HK-2 (cell line): ENCODE measurements at regions not wholly inside any gene's neighbourhood (a gene's known extent, or its start where the extent isn't known, plus 50 kb on each side); places are given as distances from the start of the nearest gene placed in this dataset.

ENCODE experiments used
- DNase-seq: peaks from one replicate; pipeline ENCODE4 v3.0.0-alpha.2; 2018; ENCODE audit not compliant: unreplicated experiment

DNA sequence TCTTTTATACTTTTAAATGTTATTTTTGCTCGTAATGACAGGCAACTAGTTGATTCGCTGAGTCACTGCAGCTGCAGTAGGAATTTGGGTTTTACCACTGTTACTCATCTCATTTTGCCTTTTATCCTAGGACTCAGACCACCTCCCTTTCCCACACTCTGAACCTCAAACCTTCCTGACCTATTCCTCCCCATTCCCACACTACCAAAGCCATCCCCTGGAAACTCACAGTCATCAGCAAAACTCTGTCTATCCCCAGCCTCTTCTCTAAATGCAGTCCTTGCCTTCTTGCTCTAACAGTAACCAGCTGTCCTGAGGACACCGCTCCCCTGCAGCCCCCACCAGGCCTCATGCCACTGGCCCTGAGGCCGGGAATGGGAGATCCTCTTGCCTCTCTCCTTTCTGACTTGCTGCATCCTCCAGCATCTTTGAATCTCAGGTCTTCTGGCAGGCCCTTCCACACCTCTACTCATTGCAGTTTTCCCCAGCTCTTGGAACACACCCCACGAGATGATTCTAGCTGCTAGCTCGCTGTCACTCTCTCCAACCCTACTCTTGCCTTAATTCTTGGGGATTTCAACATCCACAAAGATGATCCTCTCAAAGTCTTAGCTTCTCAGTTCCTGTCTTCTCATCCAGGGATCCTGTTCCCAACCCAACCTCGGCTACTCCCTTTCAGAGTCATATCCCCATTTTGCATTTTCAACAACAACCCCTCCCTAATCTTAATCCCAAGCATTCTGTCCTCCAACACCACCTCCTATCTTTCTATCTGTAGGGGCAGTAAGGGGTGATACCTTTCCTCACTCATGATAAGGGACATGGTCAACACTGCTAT is 55.9 kb upstream of the C3orf80 start:
- peak; percentile 5 for DNase-seq

DNA sequence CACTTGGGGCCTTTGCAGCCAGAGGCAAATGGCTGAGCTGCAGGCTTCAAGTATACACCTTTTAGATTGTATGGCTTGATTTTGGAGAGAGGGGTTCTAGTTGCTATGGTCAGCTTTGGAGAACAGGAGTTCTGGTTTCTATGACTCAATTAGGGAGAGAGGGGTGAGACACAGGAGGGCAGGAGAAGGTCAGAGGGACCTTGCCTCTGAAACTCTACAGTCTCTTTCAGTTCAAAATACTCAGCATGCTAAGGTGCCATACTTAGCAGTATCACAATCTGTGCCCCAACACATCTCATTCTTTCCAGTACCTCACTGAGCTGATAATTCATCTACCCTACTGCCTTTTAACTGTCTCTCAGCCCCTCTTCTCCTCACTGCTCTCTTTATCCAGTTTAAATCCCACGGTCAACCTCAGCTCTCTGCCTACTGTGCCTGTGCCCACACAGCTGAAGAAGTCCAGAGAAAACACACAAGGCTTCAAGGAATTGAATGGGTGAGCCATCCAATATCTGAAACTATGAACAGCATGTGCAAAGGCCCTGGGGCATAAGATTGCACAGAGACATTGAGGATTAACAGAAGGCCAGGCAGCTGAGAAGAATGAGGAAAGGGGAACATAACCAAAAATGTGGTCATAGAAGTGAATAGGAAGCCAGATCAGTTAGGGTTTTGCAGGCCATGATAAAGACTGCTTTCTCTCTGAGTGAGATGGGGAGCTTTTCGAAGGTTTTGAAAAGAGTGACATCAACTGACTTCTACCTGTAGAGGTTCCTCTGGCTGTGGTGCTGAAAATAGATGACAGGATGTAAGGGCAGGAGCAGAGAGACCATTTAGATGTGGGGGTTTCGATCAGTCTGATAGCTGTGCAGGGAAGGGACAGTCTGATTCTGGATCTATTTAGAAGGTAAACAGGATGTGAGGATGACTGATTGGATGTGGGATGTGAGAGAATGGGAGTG is 54.5 kb upstream of the C3orf80 start:
- no peak for DNase-seq

- DNase-seq, result no peak
These were observed 53.4 kb upstream of the C3orf80 start for GRCh38 chr3:160171813-160172212.

- DNase-seq, result no peak
These were observed 50.6 kb upstream of the C3orf80 start for GRCh38 chr3:160174621-160175020.
